ENCODE measurements at regions not wholly inside any gene's neighbourhood (a gene's known extent, or its start where the extent isn't known, plus 50 kb on each side); places are given as distances from the start of the nearest gene placed in this dataset.

- no peak for TF ChIP-seq CTCF (IDR thresholded peaks at IDR 0.05; ENCODE audit: low read length)
- TF ChIP-seq EZH2 (optimal IDR thresholded peaks at IDR 0.05; ENCODE audit: low read depth, low read length) = no peak
- TF ChIP-seq EZH2phosphoT487 (IDR thresholded peaks at IDR 0.05; ENCODE audit: low read length) = no peak
Observed at GRCh38 chr10:120392671-120393079, 64.4 kb upstream of the PLPP4 start.
